GM12875 (cell line): ENCODE measurements at regions not wholly inside any gene's neighbourhood (a gene's known extent, or its start where the extent isn't known, plus 50 kb on each side); places are given as distances from the start of the nearest gene placed in this dataset.

Experiments
- H3K4me3 ChIP-seq: one replicate; pipeline ENCODE4 v1.5.1; 2011; ENCODE audit warnings: low read depth, low read length, control low read depth
- TF ChIP-seq, protein P1 (sequence below): IDR thresholded peaks from 2 replicates; pipeline ENCODE4 v1.5.1; 2011; ENCODE audit warnings: low read depth, mild to moderate bottlenecking, control low read depth, inconsistent platforms, low read length, moderate library complexity, borderline replicate concordance; ENCODE audit not compliant: insufficient read depth

- TF ChIP-seq, protein P1, sequence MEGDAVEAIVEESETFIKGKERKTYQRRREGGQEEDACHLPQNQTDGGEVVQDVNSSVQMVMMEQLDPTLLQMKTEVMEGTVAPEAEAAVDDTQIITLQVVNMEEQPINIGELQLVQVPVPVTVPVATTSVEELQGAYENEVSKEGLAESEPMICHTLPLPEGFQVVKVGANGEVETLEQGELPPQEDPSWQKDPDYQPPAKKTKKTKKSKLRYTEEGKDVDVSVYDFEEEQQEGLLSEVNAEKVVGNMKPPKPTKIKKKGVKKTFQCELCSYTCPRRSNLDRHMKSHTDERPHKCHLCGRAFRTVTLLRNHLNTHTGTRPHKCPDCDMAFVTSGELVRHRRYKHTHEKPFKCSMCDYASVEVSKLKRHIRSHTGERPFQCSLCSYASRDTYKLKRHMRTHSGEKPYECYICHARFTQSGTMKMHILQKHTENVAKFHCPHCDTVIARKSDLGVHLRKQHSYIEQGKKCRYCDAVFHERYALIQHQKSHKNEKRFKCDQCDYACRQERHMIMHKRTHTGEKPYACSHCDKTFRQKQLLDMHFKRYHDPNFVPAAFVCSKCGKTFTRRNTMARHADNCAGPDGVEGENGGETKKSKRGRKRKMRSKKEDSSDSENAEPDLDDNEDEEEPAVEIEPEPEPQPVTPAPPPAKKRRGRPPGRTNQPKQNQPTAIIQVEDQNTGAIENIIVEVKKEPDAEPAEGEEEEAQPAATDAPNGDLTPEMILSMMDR, result no peak
- no peak overlapping the region for H3K4me3 ChIP-seq
Observed at GRCh38 chr2:83654091-83654611, 804.9 kb downstream of the SUCLG1 start.

GRCh38 chr2:83650898-83651297 is 808.2 kb downstream of the SUCLG1 start:
- no peak overlapping the region for H3K4me3 ChIP-seq
- TF ChIP-seq, protein P1, result no peak

DNA sequence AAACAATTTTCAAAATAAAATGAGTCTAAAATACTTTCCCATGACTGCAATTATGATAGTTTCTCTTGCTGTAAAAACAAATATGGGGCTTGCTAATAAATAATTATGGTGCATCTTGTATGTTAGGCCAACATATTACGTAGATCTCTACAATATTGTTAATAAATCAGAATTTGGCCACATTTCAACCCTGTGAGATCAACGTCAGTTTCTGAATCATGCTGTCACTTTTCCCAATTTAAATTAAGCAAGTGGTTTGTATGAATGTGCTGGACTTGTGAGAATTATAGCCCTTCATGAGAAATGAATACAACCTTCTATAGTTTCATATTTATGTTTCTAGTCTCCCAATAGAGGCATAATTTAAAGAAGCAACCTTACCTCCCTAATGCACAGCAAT is 808.9 kb downstream of the SUCLG1 start:
- TF ChIP-seq, protein P1, result no peak
- H3K4me3 ChIP-seq, result no peak overlapping the region

- H3K4me3 ChIP-seq, result no peak overlapping the region
- TF ChIP-seq, protein P1, result no peak
Observed at GRCh38 chr2:83640506-83640905, 818.6 kb downstream of the SUCLG1 start.

DNA sequence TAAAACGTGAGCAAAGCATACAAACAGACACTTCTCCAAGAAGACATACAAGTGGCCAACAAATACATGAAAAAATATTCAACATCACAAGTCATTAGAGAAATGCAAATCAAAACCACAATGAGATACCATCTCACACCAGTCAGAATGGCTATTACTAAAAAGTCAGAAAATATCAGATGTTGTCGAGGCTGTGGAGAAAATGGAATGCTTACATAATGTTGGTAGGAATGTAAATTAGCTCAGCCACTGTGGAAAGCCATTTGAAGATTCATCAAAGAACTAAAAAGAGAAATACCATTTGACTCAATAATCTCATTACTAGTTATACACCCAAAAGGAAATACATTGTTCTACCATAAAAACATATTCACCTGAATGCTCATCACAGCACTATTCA is 825.7 kb downstream of the SUCLG1 start:
- TF ChIP-seq, protein P1, result no peak
- H3K4me3 ChIP-seq, result no peak overlapping the region

- no peak overlapping the region for H3K4me3 ChIP-seq
- TF ChIP-seq, protein P1, result no peak
Observed at GRCh38 chr2:83630351-83630750, 828.7 kb downstream of the SUCLG1 start.

DNA sequence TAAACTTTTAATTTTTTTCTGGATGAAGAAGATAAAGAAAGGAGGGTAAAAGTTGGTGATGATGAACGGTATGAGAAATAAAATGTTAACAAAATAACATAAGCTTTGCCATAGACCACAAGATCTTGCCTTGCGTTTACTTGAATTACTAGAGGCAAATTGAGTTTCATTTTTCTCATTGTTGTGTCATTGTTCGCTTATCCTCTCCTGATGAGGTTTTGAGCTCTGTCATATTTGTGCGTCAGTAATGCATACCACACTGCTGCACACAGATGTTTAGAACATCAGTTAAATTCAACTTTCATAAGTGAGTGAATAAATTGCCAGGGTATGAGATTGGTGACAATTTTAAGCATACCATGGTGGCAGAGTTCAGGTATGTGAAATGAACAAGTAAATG is 843.6 kb downstream of the SUCLG1 start:
- TF ChIP-seq, protein P1, result no peak

More for the DNA sequence above, 843.6 kb downstream of the SUCLG1 start:
- H3K4me3 ChIP-seq, result no peak overlapping the region
